NT2/D1 (cell line): ENCODE measurements at regions not wholly inside any gene's neighbourhood (a gene's known extent, or its start where the extent isn't known, plus 50 kb on each side); places are given as distances from the start of the nearest gene placed in this dataset.

Source experiments
- SUZ12 ChIP-seq: IDR thresholded peaks from 2 replicates; pipeline ENCODE4 v1.6.1; 2011; ENCODE audit not compliant: insufficient read length, insufficient read depth; ENCODE audit errors: extremely low read depth
- YY1 ChIP-seq: IDR thresholded peaks from 2 replicates; pipeline ENCODE4 v1.6.1; 2011; ENCODE audit not compliant: insufficient read length, insufficient read depth
- ZNF274 ChIP-seq: IDR thresholded peaks from 2 replicates; pipeline ENCODE4 v1.6.1; 2011; ENCODE audit warnings: mild to moderate bottlenecking, low read depth, low read length

DNA sequence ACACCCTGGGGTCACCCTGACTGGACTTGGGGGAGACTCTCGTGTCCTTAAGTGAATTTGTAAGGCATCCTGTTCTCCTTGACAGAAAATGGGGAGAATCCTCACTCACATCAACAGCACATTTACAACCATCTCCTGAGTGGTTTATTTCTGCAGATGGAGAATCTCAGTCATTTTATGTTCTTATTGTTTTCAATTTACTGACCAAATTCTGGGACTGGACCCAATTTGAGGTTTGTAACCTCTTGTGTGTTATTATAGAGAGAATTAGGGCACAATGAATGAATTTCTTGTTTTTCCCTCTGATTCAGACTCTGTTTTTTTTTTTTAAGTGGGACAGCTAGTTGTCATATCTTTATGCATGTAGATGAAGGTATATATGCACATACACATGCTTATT is 104.9 kb downstream of the ADAMTS15 start:
- TF ChIP-seq ZNF274 (no peak), YY1 (no peak), SUZ12 (no peak)
